HCT116 (cell line): ENCODE measurements at regions not wholly inside any gene's neighbourhood (a gene's known extent, or its start where the extent isn't known, plus 50 kb on each side); places are given as distances from the start of the nearest gene placed in this dataset.

Experiments used
- ATAC-seq: fragments of 200-7000 bp; cut with Tn5 transposase; 2 replicates; pipeline ENCODE4 v1.9.1; 2020; ENCODE audit warnings: mild to moderate bottlenecking, moderate library complexity
- BruUV-seq: library from RNA; stranded (reverse); fragments of 400-500 nt; replicated peaks from 2 replicates; lab custom pipeline; 2021; lab: Mats Ljungman, UMichigan
- CTCF ChIA-PET: fragments of 300-600 bp; sonication (Branson Sonifier 250); formaldehyde crosslinking; loops from one replicate; lab custom pipeline; 2021; ENCODE audit warnings: antibody characterized with exemption; lab: Charles Lee
- POLR2A ChIA-PET: fragments of 300-600, 350-600 bp; sonication (Branson Sonifier 250); formaldehyde crosslinking; loops from one replicate; lab custom pipeline; 2021; ENCODE audit warnings: antibody characterized with exemption; lab: Charles Lee
- RAD21 ChIA-PET, 2 experiments: fragments of 300-600 bp; sonication (Branson Sonifier 250); formaldehyde crosslinking; loops; one replicate each; lab custom pipeline; 2023; ENCODE audit warnings: low total read pairs in 2 of 2; ENCODE audit not compliant: uncharacterized antibody in 2 of 2, unreplicated experiment in 2 of 2, low non-redundant PET in 1 of 2; lab: Charles Lee
- DNase-seq: peaks from one replicate; pipeline ENCODE4 v3.0.0-alpha.2; 2010; ENCODE audit warnings: low read depth, low spot score
- H2AFZ ChIP-seq: fragments of 200-600 bp; shearing (Covaris generic), sonication (generic); 2 replicates; pipeline ENCODE4 v1.6.1; 2017; ENCODE audit warnings: low read depth, mixed run types, mixed read lengths, antibody characterized with exemption, low read length; ENCODE audit not compliant: poor library complexity, severe bottlenecking
- H3K27ac ChIP-seq: 2 replicates; pipeline ENCODE4 v1.5.1; 2012; ENCODE audit warnings: low read depth, low read length
- H3K27me3 ChIP-seq: fragments of 200-600 bp; sonication (generic); 2 replicates; pipeline ENCODE4 v1.6.1; 2016; ENCODE audit warnings: mixed run types, low read length, mixed read lengths; ENCODE audit not compliant: insufficient read depth
- H3K36me3 ChIP-seq, 2 experiments: fragments of 200-500 bp in 1 of 2; fragments of 200-600 bp in 1 of 2; sonication (Bioruptor generic) in 1 of 2; sonication (generic) in 1 of 2; 2 replicates each; pipeline versions ENCODE4 v1.5.1 to v1.6.1; 2014 to 2016; ENCODE audit warnings: low read length in 2 of 2, inconsistent platforms in 1 of 2, mixed read lengths in 1 of 2, mixed run types in 1 of 2; ENCODE audit not compliant: insufficient read depth in 2 of 2, control insufficient read depth in 1 of 2
- H3K4me1 ChIP-seq, 2 experiments: fragments of 200-600 bp in 1 of 2; sonication (generic) in 1 of 2; 2 replicates each; pipeline versions ENCODE4 v1.5.1 to v1.6.1; 2012 to 2017; ENCODE audit warnings: low read length in 2 of 2, inconsistent platforms in 1 of 2, mild to moderate bottlenecking in 1 of 2, mixed read lengths in 1 of 2, mixed run types in 1 of 2, moderate library complexity in 1 of 2; ENCODE audit not compliant: insufficient read depth in 2 of 2, control insufficient read depth in 1 of 2
- H3K4me2 ChIP-seq: fragments of 200-600 bp; sonication (generic); 2 replicates; pipeline ENCODE4 v1.6.1; 2017; ENCODE audit warnings: mixed run types, low read length, mixed read lengths
- H3K4me3 ChIP-seq, 2 experiments: fragments of 200-600 bp in 1 of 2; sonication (generic) in 1 of 2; replicated peaks in 1 of 2; 2 replicates each; pipeline ENCODE4 v1.5.1; 2011 to 2016; ENCODE audit warnings: low read length in 2 of 2, control low read depth in 1 of 2, low read depth in 1 of 2, mild to moderate bottlenecking in 1 of 2, mixed read lengths in 1 of 2, mixed run types in 1 of 2
- H3K79me2 ChIP-seq: fragments of 200-600 bp; sonication (generic); 2 replicates; pipeline ENCODE4 v1.6.1; 2017; ENCODE audit warnings: mild to moderate bottlenecking, mixed run types, low read length, moderate library complexity, mixed read lengths; ENCODE audit not compliant: insufficient read depth
- H3K9ac ChIP-seq: fragments of 200-600 bp; sonication (generic); 2 replicates; pipeline ENCODE4 v1.6.1; 2016; ENCODE audit warnings: low read length, mixed read lengths
- H3K9me2 ChIP-seq: fragments of 200-600 bp; sonication (generic), shearing (Covaris generic); 2 replicates; pipeline ENCODE4 v1.6.1; 2017; ENCODE audit warnings: mixed run types, mild to moderate bottlenecking, moderate library complexity; ENCODE audit not compliant: insufficient read depth
- H3K9me3 ChIP-seq, 2 experiments: fragments of 200-500 bp in 1 of 2; fragments of 200-600 bp in 1 of 2; sonication (Bioruptor generic) in 1 of 2; sonication (generic) in 1 of 2; 2 replicates each; pipeline ENCODE4 v1.6.1; 2014 to 2017; ENCODE audit warnings: low read length in 2 of 2, mixed read lengths in 2 of 2, inconsistent platforms in 1 of 2, low read depth in 1 of 2, mild to moderate bottlenecking in 1 of 2, mixed run types in 1 of 2, moderate library complexity in 1 of 2; ENCODE audit not compliant: control insufficient read depth in 1 of 2, insufficient read depth in 1 of 2
- H4K20me1 ChIP-seq: fragments of 200-600 bp; sonication (generic), shearing (Covaris generic); 2 replicates; pipeline ENCODE4 v1.6.1; 2017; ENCODE audit warnings: mixed run types, mild to moderate bottlenecking, moderate library complexity; ENCODE audit not compliant: insufficient read depth
- CEBPB ChIP-seq: IDR thresholded peaks from 2 replicates; pipeline ENCODE4 v1.6.1; 2012; ENCODE audit warnings: low read depth
- EGR1 ChIP-seq: IDR thresholded peaks from 2 replicates; pipeline ENCODE4 v1.6.1; 2012; ENCODE audit warnings: low read depth
- ELF1 ChIP-seq: IDR thresholded peaks from 2 replicates; pipeline ENCODE4 v1.6.1; 2012; ENCODE audit warnings: low read depth, borderline replicate concordance
- JUND ChIP-seq: IDR thresholded peaks from 2 replicates; pipeline ENCODE4 v1.6.1; 2012
- POLR2AphosphoS5 ChIP-seq: IDR thresholded peaks from 2 replicates; pipeline ENCODE4 v1.6.1; 2011; ENCODE audit warnings: mild to moderate bottlenecking, low read depth, low read length, moderate library complexity
- TCF7L2 ChIP-seq: IDR thresholded peaks from 2 replicates; pipeline ENCODE4 v1.7.0; 2011; ENCODE audit warnings: borderline replicate concordance, inconsistent platforms; ENCODE audit not compliant: insufficient read depth, insufficient read length; ENCODE audit errors: extremely low read depth
- intact Hi-C: fragments of 100-400 bp; cut with micrococcal nuclease; formaldehyde crosslinking; loops from 2 replicates; pipeline ENCODE4 v1.10.0; 2022
- TF ChIP-seq, protein P1 (sequence below): IDR thresholded peaks from 2 replicates; pipeline ENCODE4 v1.6.1; 2011; ENCODE audit warnings: mild to moderate bottlenecking, low read length, moderate library complexity; ENCODE audit not compliant: insufficient replicate concordance; ENCODE audit errors: extremely low read depth
- TF ChIP-seq, protein P2 (sequence below): IDR thresholded peaks from 2 replicates; pipeline ENCODE4 v1.6.1; 2012; ENCODE audit warnings: low read depth

DNA sequence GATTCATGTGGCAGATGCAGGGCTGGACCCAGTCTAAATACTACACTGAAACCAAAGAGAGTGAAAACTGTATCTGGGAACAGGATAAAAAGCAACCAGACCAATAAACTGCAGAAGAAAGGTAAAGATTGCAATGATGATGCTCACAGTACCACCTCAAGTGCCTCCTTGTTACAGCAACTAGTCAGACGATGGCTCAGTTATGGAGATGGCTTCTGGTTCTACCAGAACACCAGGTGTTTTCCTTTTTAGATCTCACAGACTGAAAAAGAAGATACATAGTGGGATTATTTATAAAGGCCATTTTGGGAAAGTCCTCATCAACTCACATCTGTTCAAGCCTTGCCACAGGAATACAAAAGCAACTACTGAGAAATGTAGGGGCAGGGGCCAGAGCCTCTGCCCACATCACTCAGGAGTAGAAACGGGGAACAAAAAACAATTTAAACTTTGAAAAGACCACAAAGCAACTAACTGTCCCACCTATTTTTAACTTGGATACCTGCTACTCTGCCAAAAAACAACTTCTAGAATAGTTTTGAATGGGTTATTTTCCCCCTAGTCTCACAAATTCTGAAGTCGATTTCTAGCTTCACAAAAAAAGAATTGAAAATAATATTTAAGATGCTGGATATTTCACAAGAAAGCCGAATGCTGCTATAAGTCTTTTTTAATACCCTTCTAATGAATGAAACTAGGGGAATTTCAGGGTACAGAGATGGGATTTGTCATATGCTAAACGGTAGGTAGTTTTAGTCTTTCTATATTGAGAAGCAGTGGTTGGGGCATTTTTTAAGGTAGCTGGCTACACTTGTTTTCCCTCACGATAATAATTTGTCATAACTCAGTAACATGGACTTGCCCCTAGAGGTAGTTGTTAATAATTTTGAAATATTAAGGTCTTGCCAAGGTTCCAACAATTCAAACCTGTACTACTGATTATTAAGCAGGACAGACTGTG is 197.2 kb upstream of the TMPO start:
- RAD21 ChIA-PET: no interaction called here
- no peaks in the 10 kb centered on the region for H3K9me2 ChIP-seq
- H3K9ac ChIP-seq: no peak overlapping the region
- intact Hi-C loops: no loop called here
- ATAC-seq (no peak), DNase-seq (no peak)
- no peak overlapping the region for H3K4me3 ChIP-seq
- H3K4me2 ChIP-seq: no peak overlapping the region
- H3K36me3 ChIP-seq: no peaks in the 10 kb centered on the region
- no peak overlapping the region for H2AFZ ChIP-seq
- H4K20me1 ChIP-seq: no peaks in the 10 kb centered on the region
- no peak overlapping the region for H3K27ac ChIP-seq
- CTCF ChIA-PET: no interaction called here
- no peaks in the 10 kb centered on the region for H3K79me2 ChIP-seq
- H3K9me3 ChIP-seq: no peaks in the 10 kb centered on the region
- H3K27me3 ChIP-seq: peaks cover 14% of the 10 kb centered on the region
- POLR2A ChIA-PET: no interaction called here
- TF ChIP-seq, protein P1, sequence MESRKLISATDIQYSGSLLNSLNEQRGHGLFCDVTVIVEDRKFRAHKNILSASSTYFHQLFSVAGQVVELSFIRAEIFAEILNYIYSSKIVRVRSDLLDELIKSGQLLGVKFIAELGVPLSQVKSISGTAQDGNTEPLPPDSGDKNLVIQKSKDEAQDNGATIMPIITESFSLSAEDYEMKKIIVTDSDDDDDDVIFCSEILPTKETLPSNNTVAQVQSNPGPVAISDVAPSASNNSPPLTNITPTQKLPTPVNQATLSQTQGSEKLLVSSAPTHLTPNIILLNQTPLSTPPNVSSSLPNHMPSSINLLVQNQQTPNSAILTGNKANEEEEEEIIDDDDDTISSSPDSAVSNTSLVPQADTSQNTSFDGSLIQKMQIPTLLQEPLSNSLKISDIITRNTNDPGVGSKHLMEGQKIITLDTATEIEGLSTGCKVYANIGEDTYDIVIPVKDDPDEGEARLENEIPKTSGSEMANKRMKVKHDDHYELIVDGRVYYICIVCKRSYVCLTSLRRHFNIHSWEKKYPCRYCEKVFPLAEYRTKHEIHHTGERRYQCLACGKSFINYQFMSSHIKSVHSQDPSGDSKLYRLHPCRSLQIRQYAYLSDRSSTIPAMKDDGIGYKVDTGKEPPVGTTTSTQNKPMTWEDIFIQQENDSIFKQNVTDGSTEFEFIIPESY: no peak
- TF ChIP-seq EGR1 (no peak), CEBPB (no peak), JUND (no peak), TCF7L2 (no peak), ELF1 (no peak), POLR2AphosphoS5 (no peak)
- TF ChIP-seq, protein P2, sequence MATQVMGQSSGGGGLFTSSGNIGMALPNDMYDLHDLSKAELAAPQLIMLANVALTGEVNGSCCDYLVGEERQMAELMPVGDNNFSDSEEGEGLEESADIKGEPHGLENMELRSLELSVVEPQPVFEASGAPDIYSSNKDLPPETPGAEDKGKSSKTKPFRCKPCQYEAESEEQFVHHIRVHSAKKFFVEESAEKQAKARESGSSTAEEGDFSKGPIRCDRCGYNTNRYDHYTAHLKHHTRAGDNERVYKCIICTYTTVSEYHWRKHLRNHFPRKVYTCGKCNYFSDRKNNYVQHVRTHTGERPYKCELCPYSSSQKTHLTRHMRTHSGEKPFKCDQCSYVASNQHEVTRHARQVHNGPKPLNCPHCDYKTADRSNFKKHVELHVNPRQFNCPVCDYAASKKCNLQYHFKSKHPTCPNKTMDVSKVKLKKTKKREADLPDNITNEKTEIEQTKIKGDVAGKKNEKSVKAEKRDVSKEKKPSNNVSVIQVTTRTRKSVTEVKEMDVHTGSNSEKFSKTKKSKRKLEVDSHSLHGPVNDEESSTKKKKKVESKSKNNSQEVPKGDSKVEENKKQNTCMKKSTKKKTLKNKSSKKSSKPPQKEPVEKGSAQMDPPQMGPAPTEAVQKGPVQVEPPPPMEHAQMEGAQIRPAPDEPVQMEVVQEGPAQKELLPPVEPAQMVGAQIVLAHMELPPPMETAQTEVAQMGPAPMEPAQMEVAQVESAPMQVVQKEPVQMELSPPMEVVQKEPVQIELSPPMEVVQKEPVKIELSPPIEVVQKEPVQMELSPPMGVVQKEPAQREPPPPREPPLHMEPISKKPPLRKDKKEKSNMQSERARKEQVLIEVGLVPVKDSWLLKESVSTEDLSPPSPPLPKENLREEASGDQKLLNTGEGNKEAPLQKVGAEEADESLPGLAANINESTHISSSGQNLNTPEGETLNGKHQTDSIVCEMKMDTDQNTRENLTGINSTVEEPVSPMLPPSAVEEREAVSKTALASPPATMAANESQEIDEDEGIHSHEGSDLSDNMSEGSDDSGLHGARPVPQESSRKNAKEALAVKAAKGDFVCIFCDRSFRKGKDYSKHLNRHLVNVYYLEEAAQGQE: no peak
- TF ChIP-seq, all 23 proteins: peak for 0
- H3K4me1 ChIP-seq: no peaks in the 10 kb centered on the region
- BruUV-seq: no TSS peak
